ENCODE measurements at regions not wholly inside any gene's neighbourhood (a gene's known extent, or its start where the extent isn't known, plus 50 kb on each side); places are given as distances from the start of the nearest gene placed in this dataset.

DNA sequence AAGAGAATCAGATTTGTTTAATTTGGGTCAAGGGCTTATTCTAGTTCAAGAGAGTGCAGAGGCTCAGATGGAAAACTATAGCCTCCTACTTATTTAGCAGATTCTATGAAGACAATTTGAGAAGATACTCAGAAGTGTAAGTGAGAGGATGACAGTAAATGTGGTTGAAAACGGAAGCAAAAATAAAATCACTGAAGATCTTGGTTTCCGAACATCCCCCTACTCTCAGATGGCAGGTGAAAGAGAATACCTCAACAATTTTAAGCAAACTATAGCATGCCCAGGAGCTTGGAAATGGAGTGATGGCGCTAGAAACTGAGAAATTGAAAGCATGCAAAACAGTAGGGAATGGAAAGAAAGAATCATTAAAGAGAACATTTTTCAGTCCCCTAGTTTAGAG, 705.5 kb upstream of the CDH8 start:
- TF ChIP-seq CTCF (IDR thresholded peaks at IDR 0.05; ENCODE audit: low read depth, low read length, poor library complexity, severe bottlenecking) (no peak), EZH2phosphoT487 (IDR thresholded peaks at IDR 0.05; ENCODE audit: borderline replicate concordance, low read length) (no peak)

Data from DOHH2 (cell line).